ENCODE measurements at regions not wholly inside any gene's neighbourhood (a gene's known extent, or its start where the extent isn't known, plus 50 kb on each side); places are given as distances from the start of the nearest gene placed in this dataset.

GRCh38 chr1:106998431-106999002 is 58.0 kb upstream of the PRMT6 start:
- DNase-seq: no peak
- H3K27ac ChIP-seq (ENCODE audit: low read depth, low read length): no peak overlapping the region
- H3K14ac ChIP-seq (ENCODE audit: low read length): no peak overlapping the region
- no CpG with 5 or more reads among the region's 3 CpGs for WGBS (ENCODE audit: extremely low coverage, insufficient coverage, insufficient read length)
- no peaks in the 10 kb centered on the region for H3K4me1 ChIP-seq (ENCODE audit: control insufficient read depth in 1 of 2, insufficient read depth in 2 of 2, low read length in 2 of 2)
- H2BK5ac ChIP-seq (ENCODE audit: low read depth, low read length, poor library complexity): no peak overlapping the region
- H2BK120ac ChIP-seq (ENCODE audit: insufficient read depth, low read length, poor library complexity): no peak overlapping the region
- no peak overlapping the region for H3K4ac ChIP-seq (ENCODE audit: low read depth, low read length)
- no peak overlapping the region for H3K4me2 ChIP-seq (ENCODE audit: low read length)
- H3K4me3 ChIP-seq (ENCODE audit: low read depth, low read length): no peak overlapping the region
- H3K9ac ChIP-seq (ENCODE audit: low read length): no peak overlapping the region
- no peaks in the 10 kb centered on the region for H3K79me2 ChIP-seq (ENCODE audit: control insufficient read depth, insufficient read depth, low read length, poor library complexity)
- H3K36me3 ChIP-seq (ENCODE audit: control insufficient read depth in 1 of 2, insufficient read depth in 2 of 2, low read length in 2 of 2): no peaks in the 10 kb centered on the region
- no peaks in the 10 kb centered on the region for H3K79me1 ChIP-seq (ENCODE audit: low read length)
- H3K27me3 ChIP-seq (ENCODE audit: insufficient read depth, low read length): no peaks in the 10 kb centered on the region
- no peak overlapping the region for H4K91ac ChIP-seq (ENCODE audit: low read depth, low read length)
- H2AFZ ChIP-seq (ENCODE audit: insufficient read depth, low read length, poor library complexity): no peak overlapping the region
- H2AK5ac ChIP-seq (ENCODE audit: low read length): no peak overlapping the region
- H4K12ac ChIP-seq (ENCODE audit: low read depth, low read length): no peak overlapping the region
- no peak overlapping the region for H3K23ac ChIP-seq (ENCODE audit: low read length)
- no peaks in the 10 kb centered on the region for H3K9me3 ChIP-seq (ENCODE audit: insufficient read depth, low read depth, low read length)
- no peak overlapping the region for H3K18ac ChIP-seq (ENCODE audit: low read length)
- no peak overlapping the region for H2BK12ac ChIP-seq (ENCODE audit: low read length)
- H4K8ac ChIP-seq (ENCODE audit: low read depth, low read length): no peak overlapping the region

GRCh38 chr1:107000902-107001301 is 55.6 kb upstream of the PRMT6 start:
- Histone ChIP-seq H3K27me3 (ENCODE audit: insufficient read depth, low read length) (no peaks in the 10 kb centered on the region), H3K27ac (ENCODE audit: low read depth, low read length) (no peak overlapping the region), H3K23ac (ENCODE audit: low read length) (no peak overlapping the region), H3K4me3 (ENCODE audit: low read depth, low read length) (no peak overlapping the region), H4K91ac (ENCODE audit: low read depth, low read length) (no peak overlapping the region), H2BK5ac (ENCODE audit: low read depth, low read length, poor library complexity) (no peak overlapping the region), H3K79me2 (ENCODE audit: control insufficient read depth, insufficient read depth, low read length, poor library complexity) (no peaks in the 10 kb centered on the region), H2AK5ac (ENCODE audit: low read length) (no peak overlapping the region), H2BK120ac (ENCODE audit: insufficient read depth, low read length, poor library complexity) (no peak overlapping the region), H2AFZ (ENCODE audit: insufficient read depth, low read length, poor library complexity) (no peak overlapping the region), H4K12ac (ENCODE audit: low read depth, low read length) (no peak overlapping the region), H3K14ac (ENCODE audit: low read length) (no peak overlapping the region), H3K9ac (ENCODE audit: low read length) (no peak overlapping the region), H3K36me3 (ENCODE audit: control insufficient read depth in 1 of 2, insufficient read depth in 2 of 2, low read length in 2 of 2) (no peaks in the 10 kb centered on the region), H3K4me1 (ENCODE audit: control insufficient read depth in 1 of 2, insufficient read depth in 2 of 2, low read length in 2 of 2) (no peaks in the 10 kb centered on the region), H3K79me1 (ENCODE audit: low read length) (no peaks in the 10 kb centered on the region), H3K18ac (ENCODE audit: low read length) (no peak overlapping the region), H3K9me3 (ENCODE audit: insufficient read depth, low read depth, low read length) (no peaks in the 10 kb centered on the region), H2BK12ac (ENCODE audit: low read length) (no peak overlapping the region), H3K4me2 (ENCODE audit: low read length) (no peak overlapping the region), H4K8ac (ENCODE audit: low read depth, low read length) (no peak overlapping the region), H3K4ac (ENCODE audit: low read depth, low read length) (no peak overlapping the region)
- no peak for DNase-seq
- no CpG with 5 or more reads among the region's 2 CpGs for WGBS (ENCODE audit: extremely low coverage, insufficient coverage, insufficient read length)

DNA sequence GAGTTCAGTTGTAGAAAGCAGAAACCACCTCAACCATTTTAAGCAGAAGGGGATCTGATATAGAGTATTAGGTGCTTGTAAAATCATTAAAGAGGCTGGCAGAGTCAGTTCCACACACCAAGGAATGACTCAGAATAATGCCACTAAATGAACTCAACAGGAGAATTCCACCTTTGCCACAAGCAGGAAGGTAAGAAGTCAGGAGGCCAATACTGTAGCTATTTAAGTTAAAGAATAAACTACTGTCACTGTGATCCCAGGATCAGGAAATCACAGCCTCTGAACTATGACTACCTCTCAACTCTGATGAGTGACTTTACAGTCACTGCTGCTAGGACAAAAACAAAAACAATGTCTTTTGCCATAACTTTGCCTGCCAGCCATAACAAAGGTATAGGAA is 52.5 kb upstream of the PRMT6 start:
- H2BK12ac ChIP-seq (ENCODE audit: low read length): no peak overlapping the region
- H3K4me1 ChIP-seq (ENCODE audit: control insufficient read depth in 1 of 2, insufficient read depth in 2 of 2, low read length in 2 of 2): no peaks in the 10 kb centered on the region
- DNase-seq: no peak
- H3K9ac ChIP-seq (ENCODE audit: low read length): no peak overlapping the region
- no peaks in the 10 kb centered on the region for H3K9me3 ChIP-seq (ENCODE audit: insufficient read depth, low read depth, low read length)
- no peak overlapping the region for H3K4me2 ChIP-seq (ENCODE audit: low read length)
- H2BK120ac ChIP-seq (ENCODE audit: insufficient read depth, low read length, poor library complexity): no peak overlapping the region
- no peak overlapping the region for H4K91ac ChIP-seq (ENCODE audit: low read depth, low read length)
- no peaks in the 10 kb centered on the region for H3K27me3 ChIP-seq (ENCODE audit: insufficient read depth, low read length)
- no peak overlapping the region for H3K14ac ChIP-seq (ENCODE audit: low read length)
- no peak overlapping the region for H3K18ac ChIP-seq (ENCODE audit: low read length)
- H3K79me1 ChIP-seq (ENCODE audit: low read length): no peaks in the 10 kb centered on the region
- no peak overlapping the region for H4K8ac ChIP-seq (ENCODE audit: low read depth, low read length)
- no peak overlapping the region for H4K12ac ChIP-seq (ENCODE audit: low read depth, low read length)
- no peak overlapping the region for H3K27ac ChIP-seq (ENCODE audit: low read depth, low read length)
- no peak overlapping the region for H2BK5ac ChIP-seq (ENCODE audit: low read depth, low read length, poor library complexity)
- H3K23ac ChIP-seq (ENCODE audit: low read length): no peak overlapping the region
- H2AK5ac ChIP-seq (ENCODE audit: low read length): no peak overlapping the region
- H3K4me3 ChIP-seq (ENCODE audit: low read depth, low read length): no peak overlapping the region
- H3K36me3 ChIP-seq (ENCODE audit: control insufficient read depth in 1 of 2, insufficient read depth in 2 of 2, low read length in 2 of 2): no peaks in the 10 kb centered on the region
- H3K79me2 ChIP-seq (ENCODE audit: control insufficient read depth, insufficient read depth, low read length, poor library complexity): no peaks in the 10 kb centered on the region
- no peak overlapping the region for H2AFZ ChIP-seq (ENCODE audit: insufficient read depth, low read length, poor library complexity)
- H3K4ac ChIP-seq (ENCODE audit: low read depth, low read length): no peak overlapping the region

DNA sequence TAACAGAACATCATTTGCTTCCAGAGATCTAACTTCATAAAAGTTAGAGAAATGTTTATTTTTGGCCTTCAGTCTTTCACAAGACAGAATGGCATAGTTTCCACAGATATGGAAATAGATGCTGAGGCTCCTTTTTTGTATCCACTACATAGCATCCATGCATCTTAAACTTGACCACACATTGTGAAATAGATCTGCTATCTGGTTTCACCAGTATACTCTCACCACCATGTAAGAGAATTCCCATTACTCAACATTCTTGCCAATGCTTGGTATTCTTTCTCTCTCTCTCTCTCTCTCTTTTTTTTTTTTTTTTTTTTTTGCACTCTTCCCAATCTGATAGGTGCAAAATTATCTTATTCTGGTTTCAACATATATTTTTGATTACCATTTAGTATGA is 52.1 kb upstream of the PRMT6 start:
- no peak overlapping the region for H3K4me3 ChIP-seq (ENCODE audit: low read depth, low read length)
- no peaks in the 10 kb centered on the region for H3K36me3 ChIP-seq (ENCODE audit: control insufficient read depth in 1 of 2, insufficient read depth in 2 of 2, low read length in 2 of 2)
- no peak overlapping the region for H2BK120ac ChIP-seq (ENCODE audit: insufficient read depth, low read length, poor library complexity)
- no peak overlapping the region for H4K91ac ChIP-seq (ENCODE audit: low read depth, low read length)
- no peak overlapping the region for H4K12ac ChIP-seq (ENCODE audit: low read depth, low read length)
- no peak overlapping the region for H4K8ac ChIP-seq (ENCODE audit: low read depth, low read length)
- no peak overlapping the region for H3K9ac ChIP-seq (ENCODE audit: low read length)
- no peaks in the 10 kb centered on the region for H3K27me3 ChIP-seq (ENCODE audit: insufficient read depth, low read length)
- H3K4me2 ChIP-seq (ENCODE audit: low read length): no peak overlapping the region
- H3K27ac ChIP-seq (ENCODE audit: low read depth, low read length): no peak overlapping the region
- no peak overlapping the region for H2BK12ac ChIP-seq (ENCODE audit: low read length)
- DNase-seq: peak in 1 of 2 donors; percentile 30
- H3K79me2 ChIP-seq (ENCODE audit: control insufficient read depth, insufficient read depth, low read length, poor library complexity): no peaks in the 10 kb centered on the region
- H3K18ac ChIP-seq (ENCODE audit: low read length): no peak overlapping the region
- H3K79me1 ChIP-seq (ENCODE audit: low read length): no peaks in the 10 kb centered on the region
- H3K23ac ChIP-seq (ENCODE audit: low read length): no peak overlapping the region
- H3K14ac ChIP-seq (ENCODE audit: low read length): no peak overlapping the region
- no peaks in the 10 kb centered on the region for H3K9me3 ChIP-seq (ENCODE audit: insufficient read depth, low read depth, low read length)
- H2AFZ ChIP-seq (ENCODE audit: insufficient read depth, low read length, poor library complexity): no peak overlapping the region
- no peak overlapping the region for H2AK5ac ChIP-seq (ENCODE audit: low read length)
- H2BK5ac ChIP-seq (ENCODE audit: low read depth, low read length, poor library complexity): no peak overlapping the region
- H3K4me1 ChIP-seq (ENCODE audit: control insufficient read depth in 1 of 2, insufficient read depth in 2 of 2, low read length in 2 of 2): no peaks in the 10 kb centered on the region
- H3K4ac ChIP-seq (ENCODE audit: low read depth, low read length): no peak overlapping the region

Measured in trophoblast cell (in vitro differentiated cells and primary cell).